Caco-2 (cell line): ENCODE measurements at regions not wholly inside any gene's neighbourhood (a gene's known extent, or its start where the extent isn't known, plus 50 kb on each side); places are given as distances from the start of the nearest gene placed in this dataset.
A peak's percentile ranks its signal among the peaks of the same experiment; 100 is the strongest.

Experiments used
- BruUV-seq: library from RNA; stranded (reverse); fragments of 400-500 nt; replicated peaks from 2 replicates; lab custom pipeline; 2021; lab: Mats Ljungman, UMichigan
- CTCF ChIA-PET: fragments of 300-600 bp; sonication (Branson Sonifier 250); formaldehyde crosslinking; loops from one replicate; lab custom pipeline; 2022; ENCODE audit warnings: antibody characterized with exemption; lab: Charles Lee
- POLR2A ChIA-PET: fragments of 300-600 bp; sonication (Branson Sonifier 250); formaldehyde crosslinking; loops from one replicate; lab custom pipeline; 2022; ENCODE audit warnings: antibody characterized with exemption; lab: Charles Lee
- DNase-seq, 2 experiments: peaks; one replicate each; pipeline versions ENCODE4 v3.0.0 to v3.0.0-alpha.2; 2020 to 2022
- H3K27me3 ChIP-seq: replicated peaks from 2 replicates; pipeline ENCODE4 v1.6.0; 2011; ENCODE audit warnings: low read length; ENCODE audit not compliant: control insufficient read depth, insufficient read depth
- H3K36me3 ChIP-seq: 2 replicates; pipeline ENCODE4 v1.5.1; 2011; ENCODE audit warnings: low read length; ENCODE audit not compliant: control insufficient read depth, insufficient read depth
- H3K4me1 ChIP-seq: fragments of 250-450 bp; sonication (Bioruptor Pico); 2 replicates; pipeline ENCODE4 v1.5.1; 2020; ENCODE audit warnings: mild to moderate bottlenecking
- H3K4me3 ChIP-seq: 2 replicates; pipeline ENCODE4 v1.5.1; 2011; ENCODE audit warnings: low read depth, mild to moderate bottlenecking, control low read depth, low read length
- H3K9me3 ChIP-seq: fragments of 250-450 bp; sonication (Bioruptor Pico); 2 replicates; pipeline ENCODE4 v1.5.1; 2020; ENCODE audit warnings: mild to moderate bottlenecking, moderate library complexity
- H3K27ac Mint-ChIP-seq: one replicate; pipeline ENCODE4 v1.8.0; 2022; ENCODE audit warnings: mixed read lengths; ENCODE audit not compliant: unreplicated experiment
- H3K27me3 Mint-ChIP-seq: one replicate; pipeline ENCODE4 v1.8.0; 2022; ENCODE audit warnings: mixed read lengths; ENCODE audit not compliant: insufficient read depth, unreplicated experiment
- H3K36me3 Mint-ChIP-seq: one replicate; pipeline ENCODE4 v1.8.0; 2022; ENCODE audit warnings: mild to moderate bottlenecking, mixed read lengths; ENCODE audit not compliant: insufficient read depth, unreplicated experiment
- H3K4me1 Mint-ChIP-seq: one replicate; pipeline ENCODE4 v1.8.0; 2022; ENCODE audit warnings: low read depth, mixed read lengths; ENCODE audit not compliant: unreplicated experiment
- H3K4me3 Mint-ChIP-seq: one replicate; pipeline ENCODE4 v1.8.0; 2022; ENCODE audit warnings: mild to moderate bottlenecking, moderate library complexity, mixed read lengths; ENCODE audit not compliant: unreplicated experiment
- H3K9me3 Mint-ChIP-seq: one replicate; pipeline ENCODE4 v1.8.0; 2022; ENCODE audit warnings: mixed read lengths; ENCODE audit not compliant: unreplicated experiment
- intact Hi-C: fragments of 100-400 bp; cut with micrococcal nuclease; formaldehyde crosslinking; loops from one replicate; pipeline ENCODE4 v1.10.0; 2022; ENCODE audit not compliant: unreplicated experiment
- TF ChIP-seq, protein P1 (sequence below), 2 experiments: fragments of 200-600 bp in 1 of 2; IDR thresholded peaks; 1 replicate in 1 of 2; 2 replicates in 1 of 2; pipeline versions ENCODE4 v1.5.1 to v1.8.0; 2011 to 2022; ENCODE audit warnings: antibody characterized with exemption in 1 of 2, control low read depth in 1 of 2, inconsistent platforms in 1 of 2, low read depth in 1 of 2, low read length in 1 of 2, mild to moderate bottlenecking in 1 of 2, moderate library complexity in 1 of 2; ENCODE audit not compliant: insufficient read depth in 1 of 2, severe bottlenecking in 1 of 2, unreplicated experiment in 1 of 2

DNA sequence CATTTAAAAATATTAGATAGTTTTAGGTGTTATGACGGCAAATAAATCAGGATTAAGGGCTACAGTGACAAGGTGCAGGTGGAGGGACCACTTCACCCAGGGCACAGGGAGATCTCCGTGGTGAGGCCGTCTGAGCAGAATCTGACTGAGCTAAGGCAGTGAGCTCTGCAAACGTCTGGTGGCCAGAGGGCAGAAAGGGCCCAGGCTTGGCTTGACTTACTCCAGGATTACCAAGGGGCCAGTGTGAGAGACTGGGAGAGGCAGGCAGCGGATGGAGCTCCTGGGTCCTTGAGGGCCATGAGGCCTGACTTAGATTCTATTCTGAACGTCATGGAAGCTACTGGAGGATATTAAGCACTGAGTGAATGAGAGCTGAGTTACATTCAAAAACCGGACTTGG, 125.9 kb upstream of the B3GAT1 start:
- peaks cover 10% of the 10 kb centered on the region for H3K4me1 Mint-ChIP-seq
- Histone ChIP-seq H3K4me1 (peaks cover 15% of the 10 kb centered on the region), H3K36me3 (no peaks in the 10 kb centered on the region), H3K27me3 (no peaks in the 10 kb centered on the region), H3K9me3 (peaks cover 15% of the 10 kb centered on the region), H3K4me3 (no peak overlapping the region)
- ChIA-PET CTCF (no interaction called here), POLR2A (no interaction called here)
- H3K27me3 Mint-ChIP-seq, result peaks cover 5% of the 10 kb centered on the region
- peak overlapping the region; percentile 8 for H3K27ac Mint-ChIP-seq
- H3K36me3 Mint-ChIP-seq, result no peaks in the 10 kb centered on the region
- no TSS peak for BruUV-seq
- H3K9me3 Mint-ChIP-seq, result peaks cover 19% of the 10 kb centered on the region
- intact Hi-C loops, result no loop called here
- TF ChIP-seq, protein P1, sequence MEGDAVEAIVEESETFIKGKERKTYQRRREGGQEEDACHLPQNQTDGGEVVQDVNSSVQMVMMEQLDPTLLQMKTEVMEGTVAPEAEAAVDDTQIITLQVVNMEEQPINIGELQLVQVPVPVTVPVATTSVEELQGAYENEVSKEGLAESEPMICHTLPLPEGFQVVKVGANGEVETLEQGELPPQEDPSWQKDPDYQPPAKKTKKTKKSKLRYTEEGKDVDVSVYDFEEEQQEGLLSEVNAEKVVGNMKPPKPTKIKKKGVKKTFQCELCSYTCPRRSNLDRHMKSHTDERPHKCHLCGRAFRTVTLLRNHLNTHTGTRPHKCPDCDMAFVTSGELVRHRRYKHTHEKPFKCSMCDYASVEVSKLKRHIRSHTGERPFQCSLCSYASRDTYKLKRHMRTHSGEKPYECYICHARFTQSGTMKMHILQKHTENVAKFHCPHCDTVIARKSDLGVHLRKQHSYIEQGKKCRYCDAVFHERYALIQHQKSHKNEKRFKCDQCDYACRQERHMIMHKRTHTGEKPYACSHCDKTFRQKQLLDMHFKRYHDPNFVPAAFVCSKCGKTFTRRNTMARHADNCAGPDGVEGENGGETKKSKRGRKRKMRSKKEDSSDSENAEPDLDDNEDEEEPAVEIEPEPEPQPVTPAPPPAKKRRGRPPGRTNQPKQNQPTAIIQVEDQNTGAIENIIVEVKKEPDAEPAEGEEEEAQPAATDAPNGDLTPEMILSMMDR (IDR thresholded peaks at IDR 0.05; ENCODE audit: insufficient read depth in 1 of 2, low read depth in 1 of 2, low read length in 1 of 2, severe bottlenecking in 1 of 2, unreplicated experiment in 1 of 2), result no peak
- no peak overlapping the region for H3K4me3 Mint-ChIP-seq
- peak in 1 of 2 experiments; percentile 25 for DNase-seq

DNA sequence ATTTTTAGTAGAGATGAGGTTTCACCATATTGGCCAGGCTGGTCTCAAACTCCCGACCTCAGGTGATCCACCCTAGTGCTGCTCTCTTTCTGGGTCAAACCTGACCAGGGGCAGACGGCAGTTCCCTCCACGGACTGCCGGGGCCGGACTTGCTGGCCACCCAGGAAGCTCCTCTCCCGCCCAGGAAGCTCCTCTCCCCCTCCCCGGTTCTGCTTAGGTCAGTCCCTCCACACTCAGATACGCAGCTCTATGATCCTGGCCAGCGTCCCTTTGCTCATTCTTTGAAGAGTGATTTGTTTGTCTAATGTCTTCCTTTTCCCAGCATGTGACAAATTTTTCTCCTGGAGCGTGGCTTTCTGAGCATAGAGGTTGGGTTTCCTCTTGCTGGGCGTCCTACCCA, 125.3 kb upstream of the B3GAT1 start:
- POLR2A ChIA-PET, result no interaction called here
- H3K9me3 ChIP-seq, result peaks cover 15% of the 10 kb centered on the region
- BruUV-seq, result no TSS peak
- no peak overlapping the region for H3K4me3 ChIP-seq
- no peaks in the 10 kb centered on the region for H3K27me3 ChIP-seq
- DNase-seq, result peak in 1 of 2 experiments; percentile 26
- TF ChIP-seq, protein P1 (IDR thresholded peaks at IDR 0.05; ENCODE audit: insufficient read depth in 1 of 2, low read depth in 1 of 2, low read length in 1 of 2, severe bottlenecking in 1 of 2, unreplicated experiment in 1 of 2), result no peak
- H3K4me3 Mint-ChIP-seq, result no peak overlapping the region
- H3K36me3 Mint-ChIP-seq, result no peaks in the 10 kb centered on the region
- intact Hi-C loops, result no loop called here
- no peaks in the 10 kb centered on the region for H3K36me3 ChIP-seq
- H3K27me3 Mint-ChIP-seq, result peaks cover 5% of the 10 kb centered on the region
- H3K4me1 Mint-ChIP-seq, result peaks cover 4% of the 10 kb centered on the region
- CTCF ChIA-PET, result no interaction called here
- H3K4me1 ChIP-seq, result peaks cover 9% of the 10 kb centered on the region
- H3K27ac Mint-ChIP-seq, result no peak overlapping the region
- H3K9me3 Mint-ChIP-seq, result peaks cover 19% of the 10 kb centered on the region

DNA sequence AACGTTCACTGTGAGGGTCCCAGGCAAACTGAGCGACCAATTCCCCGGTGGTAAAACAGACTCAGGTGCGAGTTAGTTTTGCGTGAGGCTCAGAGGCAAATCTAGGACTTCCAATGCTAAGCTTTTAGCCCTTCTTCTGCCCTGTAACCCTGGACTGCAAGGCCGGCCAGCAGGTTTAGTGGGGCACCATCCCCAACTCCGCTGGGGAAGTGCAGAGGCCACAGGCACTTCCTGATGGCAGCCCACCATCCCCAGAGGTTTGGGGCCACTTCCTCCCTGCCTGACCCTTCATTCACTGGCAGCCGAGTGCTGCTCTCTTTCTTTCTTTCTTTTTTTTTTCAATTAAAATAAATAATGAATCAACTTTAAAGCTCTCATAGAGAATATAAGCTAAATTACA, 124.6 kb upstream of the B3GAT1 start:
- peaks cover 10% of the 10 kb centered on the region for H3K9me3 ChIP-seq
- Mint-ChIP-seq H3K27me3 (peaks cover 5% of the 10 kb centered on the region), H3K4me1 (no peaks in the 10 kb centered on the region), H3K9me3 (peaks cover 19% of the 10 kb centered on the region), H3K4me3 (no peak overlapping the region), H3K27ac (no peak overlapping the region), H3K36me3 (no peaks in the 10 kb centered on the region)
- POLR2A ChIA-PET, result no interaction called here
- no TSS peak for BruUV-seq
- intact Hi-C loops, result no loop called here
- H3K36me3 ChIP-seq, result no peaks in the 10 kb centered on the region
- H3K4me1 ChIP-seq, result peaks cover 3% of the 10 kb centered on the region
- no peak for DNase-seq
- TF ChIP-seq, protein P1 (IDR thresholded peaks at IDR 0.05; ENCODE audit: insufficient read depth in 1 of 2, low read depth in 1 of 2, low read length in 1 of 2, severe bottlenecking in 1 of 2, unreplicated experiment in 1 of 2), result no peak
- H3K27me3 ChIP-seq, result no peaks in the 10 kb centered on the region
- no peak overlapping the region for H3K4me3 ChIP-seq
- CTCF ChIA-PET, result no interaction called here
